HepG2 (cell line): ENCODE measurements at regions not wholly inside any gene's neighbourhood (a gene's known extent, or its start where the extent isn't known, plus 50 kb on each side); places are given as distances from the start of the nearest gene placed in this dataset.

Experiments
- CREM ChIP-seq, 2 experiments: sonication (generic) in 1 of 2; formaldehyde crosslinking in 1 of 2; IDR thresholded peaks; 2 replicates each; pipeline versions ENCODE4 v1.4.0 to v1.6.1; 2016 to 2020; ENCODE audit warnings: antibody characterized with exemption in 1 of 2, mild to moderate bottlenecking in 1 of 2, missing genetic modification reagents in 1 of 2
- HMG20A ChIP-seq: IDR thresholded peaks from 2 replicates; pipeline ENCODE4 v1.6.1; 2016; ENCODE audit warnings: borderline replicate concordance
- MIXL1 ChIP-seq: IDR thresholded peaks from 2 replicates; pipeline ENCODE4 v1.6.1; 2016
- RFXANK ChIP-seq: IDR thresholded peaks from 2 replicates; pipeline ENCODE4 v1.6.1; 2016
- ZNF296 ChIP-seq: sonication (generic); formaldehyde crosslinking; conservative IDR thresholded peaks from 2 replicates; pipeline ENCODE4 v1.5.0; 2020; ENCODE audit warnings: mild to moderate bottlenecking, missing genetic modification reagents
- TF ChIP-seq, protein P1 (sequence below): sonication (generic); formaldehyde crosslinking; IDR thresholded peaks from 2 replicates; pipeline ENCODE4 v1.5.0; 2020; ENCODE audit warnings: mild to moderate bottlenecking, missing genetic modification reagents, moderate library complexity
- TF ChIP-seq, protein P2 (sequence below): sonication (generic); formaldehyde crosslinking; IDR thresholded peaks from 2 replicates; pipeline ENCODE4 v1.4.0; 2020; ENCODE audit warnings: missing genetic modification reagents, borderline replicate concordance

DNA sequence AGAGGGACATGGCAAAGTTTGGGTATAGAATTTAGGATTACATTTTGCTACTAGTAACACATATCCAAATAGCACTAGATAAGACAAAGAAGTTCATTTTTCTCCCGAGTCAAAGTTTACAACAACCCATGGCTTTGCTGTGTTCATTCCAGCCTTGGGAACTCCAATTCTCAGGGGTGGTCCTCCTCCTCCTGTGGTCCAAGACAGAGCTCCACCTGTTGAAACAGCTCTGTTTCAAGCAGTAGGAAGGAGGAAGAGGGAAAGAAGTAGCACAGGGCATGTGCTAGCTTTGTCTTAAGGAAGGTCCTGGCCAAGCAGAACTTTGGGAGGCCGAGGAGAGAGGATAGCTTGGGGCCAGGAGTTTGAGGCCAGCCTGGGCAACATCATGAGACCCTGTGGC lies 113.8 kb upstream of the SIX2 start:
- TF ChIP-seq, protein P1, sequence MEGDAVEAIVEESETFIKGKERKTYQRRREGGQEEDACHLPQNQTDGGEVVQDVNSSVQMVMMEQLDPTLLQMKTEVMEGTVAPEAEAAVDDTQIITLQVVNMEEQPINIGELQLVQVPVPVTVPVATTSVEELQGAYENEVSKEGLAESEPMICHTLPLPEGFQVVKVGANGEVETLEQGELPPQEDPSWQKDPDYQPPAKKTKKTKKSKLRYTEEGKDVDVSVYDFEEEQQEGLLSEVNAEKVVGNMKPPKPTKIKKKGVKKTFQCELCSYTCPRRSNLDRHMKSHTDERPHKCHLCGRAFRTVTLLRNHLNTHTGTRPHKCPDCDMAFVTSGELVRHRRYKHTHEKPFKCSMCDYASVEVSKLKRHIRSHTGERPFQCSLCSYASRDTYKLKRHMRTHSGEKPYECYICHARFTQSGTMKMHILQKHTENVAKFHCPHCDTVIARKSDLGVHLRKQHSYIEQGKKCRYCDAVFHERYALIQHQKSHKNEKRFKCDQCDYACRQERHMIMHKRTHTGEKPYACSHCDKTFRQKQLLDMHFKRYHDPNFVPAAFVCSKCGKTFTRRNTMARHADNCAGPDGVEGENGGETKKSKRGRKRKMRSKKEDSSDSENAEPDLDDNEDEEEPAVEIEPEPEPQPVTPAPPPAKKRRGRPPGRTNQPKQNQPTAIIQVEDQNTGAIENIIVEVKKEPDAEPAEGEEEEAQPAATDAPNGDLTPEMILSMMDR (CRISPR knock-in tag) = no peak
- no peak for TF ChIP-seq CREM (IDR thresholded peaks at IDR 0.05)
- TF ChIP-seq CREM (CRISPR knock-in tag; IDR thresholded peaks at IDR 0.05) = no peak
- TF ChIP-seq ZNF296 = no peak
- TF ChIP-seq, protein P2, sequence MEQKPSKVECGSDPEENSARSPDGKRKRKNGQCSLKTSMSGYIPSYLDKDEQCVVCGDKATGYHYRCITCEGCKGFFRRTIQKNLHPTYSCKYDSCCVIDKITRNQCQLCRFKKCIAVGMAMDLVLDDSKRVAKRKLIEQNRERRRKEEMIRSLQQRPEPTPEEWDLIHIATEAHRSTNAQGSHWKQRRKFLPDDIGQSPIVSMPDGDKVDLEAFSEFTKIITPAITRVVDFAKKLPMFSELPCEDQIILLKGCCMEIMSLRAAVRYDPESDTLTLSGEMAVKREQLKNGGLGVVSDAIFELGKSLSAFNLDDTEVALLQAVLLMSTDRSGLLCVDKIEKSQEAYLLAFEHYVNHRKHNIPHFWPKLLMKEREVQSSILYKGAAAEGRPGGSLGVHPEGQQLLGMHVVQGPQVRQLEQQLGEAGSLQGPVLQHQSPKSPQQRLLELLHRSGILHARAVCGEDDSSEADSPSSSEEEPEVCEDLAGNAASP (CRISPR knock-in tag) = no peak
- no peak for TF ChIP-seq HMG20A
- no peak for TF ChIP-seq MIXL1
- TF ChIP-seq RFXANK (CRISPR knock-in tag) = no peak
